ENCODE measurements at regions not wholly inside any gene's neighbourhood (a gene's known extent, or its start where the extent isn't known, plus 50 kb on each side); places are given as distances from the start of the nearest gene placed in this dataset.

GRCh38 chr5:167881041-167881440 lies 410.4 kb upstream of the WWC1 start:
- no peak for DNase-seq

- DNase-seq: no peak
These were observed 405.2 kb upstream of the WWC1 start for GRCh38 chr5:167886196-167886595.

- no peak for DNase-seq
These were observed 403.1 kb upstream of the WWC1 start for GRCh38 chr5:167888393-167888792.

GRCh38 chr5:167889276-167889675 lies 402.2 kb upstream of the WWC1 start:
- no peak for DNase-seq

- no peak for DNase-seq
These were observed 398.9 kb upstream of the WWC1 start for GRCh38 chr5:167892352-167893115.

GRCh38 chr5:167893271-167893670 lies 398.2 kb upstream of the WWC1 start:
- DNase-seq: no peak

- no peak for DNase-seq
These were observed 396.6 kb upstream of the WWC1 start for GRCh38 chr5:167894631-167895472.

GRCh38 chr5:167895899-167896659 lies 395.4 kb upstream of the WWC1 start:
- no peak for DNase-seq

GRCh38 chr5:167896814-167897213 lies 394.6 kb upstream of the WWC1 start:
- DNase-seq: no peak

- DNase-seq: no peak
These were observed 394.1 kb upstream of the WWC1 start for GRCh38 chr5:167897371-167897770.

- no peak for DNase-seq
These were observed 392.9 kb upstream of the WWC1 start for GRCh38 chr5:167898361-167899042.

GRCh38 chr5:167899490-167900070 lies 391.9 kb upstream of the WWC1 start:
- DNase-seq: no peak

GRCh38 chr5:167900340-167900935 lies 391.0 kb upstream of the WWC1 start:
- DNase-seq: no peak

- DNase-seq: no peak
These were observed 389.1 kb upstream of the WWC1 start for GRCh38 chr5:167902298-167902697.

GRCh38 chr5:167903243-167903642 lies 388.2 kb upstream of the WWC1 start:
- no peak for DNase-seq

GRCh38 chr5:167903659-167904058 lies 387.8 kb upstream of the WWC1 start:
- no peak for DNase-seq

GRCh38 chr5:167905919-167906853 lies 385.3 kb upstream of the WWC1 start:
- DNase-seq: no peak

GRCh38 chr5:167908606-167909005 lies 382.8 kb upstream of the WWC1 start:
- DNase-seq: no peak

- no peak for DNase-seq
These were observed 378.3 kb upstream of the WWC1 start for GRCh38 chr5:167912941-167913665.

- DNase-seq: no peak
These were observed 376.2 kb upstream of the WWC1 start for GRCh38 chr5:167915237-167915636.
